ENCODE measurements at regions not wholly inside any gene's neighbourhood (a gene's known extent, or its start where the extent isn't known, plus 50 kb on each side); places are given as distances from the start of the nearest gene placed in this dataset.
A peak's percentile ranks its signal among the peaks of the same experiment; 100 is the strongest.

- no peak overlapping the region for H3K4me3 ChIP-seq (ENCODE audit: low read depth, low read length)
- no peak for TF ChIP-seq CTCF (conservative IDR thresholded peaks at IDR 0.05; ENCODE audit: low read depth, low read length)
- no peak for DNase-seq (ENCODE audit: low read depth)
Measured at GRCh38 chr21:20701235-20701634, 297.0 kb upstream of the NCAM2 start.

- no peak for DNase-seq (ENCODE audit: low read depth)
- H3K4me3 ChIP-seq (ENCODE audit: low read depth, low read length): no peak overlapping the region
- TF ChIP-seq CTCF (conservative IDR thresholded peaks at IDR 0.05; ENCODE audit: low read depth, low read length): no peak
Measured at GRCh38 chr21:20703112-20703767, 295.0 kb upstream of the NCAM2 start.

- TF ChIP-seq CTCF (conservative IDR thresholded peaks at IDR 0.05; ENCODE audit: low read depth, low read length): no peak
- DNase-seq (ENCODE audit: low read depth): peak; percentile 82
- no peak overlapping the region for H3K4me3 ChIP-seq (ENCODE audit: low read depth, low read length)
Measured at GRCh38 chr21:20720623-20721022, 277.6 kb upstream of the NCAM2 start.

GRCh38 chr21:20721151-20721550 is 277.1 kb upstream of the NCAM2 start:
- DNase-seq (ENCODE audit: low read depth): peak; percentile 67

GRCh38 chr21:20728691-20729090 is 269.5 kb upstream of the NCAM2 start:
- TF ChIP-seq CTCF (conservative IDR thresholded peaks at IDR 0.05; ENCODE audit: low read depth, low read length): no peak
- H3K4me3 ChIP-seq (ENCODE audit: low read depth, low read length): no peak overlapping the region
- DNase-seq (ENCODE audit: low read depth): no peak

More at GRCh38 chr21:20721151-20721550, 277.1 kb upstream of the NCAM2 start:
- H3K4me3 ChIP-seq (ENCODE audit: low read depth, low read length): no peak overlapping the region
- no peak for TF ChIP-seq CTCF (conservative IDR thresholded peaks at IDR 0.05; ENCODE audit: low read depth, low read length)

- DNase-seq (ENCODE audit: low read depth): peak; percentile 80
- H3K4me3 ChIP-seq (ENCODE audit: low read depth, low read length): no peak overlapping the region
- no peak for TF ChIP-seq CTCF (conservative IDR thresholded peaks at IDR 0.05; ENCODE audit: low read depth, low read length)
Measured at GRCh38 chr21:20729376-20729775, 268.8 kb upstream of the NCAM2 start.

- no peak for TF ChIP-seq CTCF (conservative IDR thresholded peaks at IDR 0.05; ENCODE audit: low read depth, low read length)
- H3K4me3 ChIP-seq (ENCODE audit: low read depth, low read length): no peak overlapping the region
- peak; percentile 48 for DNase-seq (ENCODE audit: low read depth)
Measured at GRCh38 chr21:20730441-20730840, 267.8 kb upstream of the NCAM2 start.
